Small intestine (tissue), 7 donors: ENCODE measurements at regions not wholly inside any gene's neighbourhood (a gene's known extent, or its start where the extent isn't known, plus 50 kb on each side); places are given as distances from the start of the nearest gene placed in this dataset.

ENCODE experiments used
- DNase-seq, 2 donors: peaks; one replicate each; pipeline versions ENCODE4 v3.0.0 to v3.0.0-alpha.2; 2013
- FAIRE-seq: peaks from 2 replicates; lab custom pipeline; 2012; peaks lifted over from hg19 to GRCh38; lab: Jason Lieb, UNC
- H3K27ac ChIP-seq, 3 donors: one replicate each; pipeline ENCODE4 v1.5.1; 2013; ENCODE audit warnings: low read length in 2 of 3, mild to moderate bottlenecking in 2 of 3, control low read depth in 1 of 3, inconsistent platforms in 1 of 3, low read depth in 1 of 3, moderate library complexity in 1 of 3
- H3K27me3 ChIP-seq, 3 donors: one replicate each; pipeline ENCODE4 v1.6.1; 2013; ENCODE audit warnings: low read length in 3 of 3, inconsistent platforms in 1 of 3; ENCODE audit not compliant: control insufficient read depth in 3 of 3, insufficient read depth in 3 of 3
- H3K36me3 ChIP-seq, 3 donors: one replicate each; pipeline ENCODE4 v1.6.1; 2013; ENCODE audit warnings: low read length in 3 of 3, inconsistent platforms in 1 of 3, low read depth in 1 of 3, mild to moderate bottlenecking in 1 of 3, moderate library complexity in 1 of 3; ENCODE audit not compliant: control insufficient read depth in 3 of 3, insufficient read depth in 2 of 3
- H3K4me1 ChIP-seq, 3 donors: one replicate each; pipeline ENCODE4 v1.6.1; 2013; ENCODE audit warnings: low read length in 2 of 3, inconsistent platforms in 1 of 3, low read depth in 1 of 3, mild to moderate bottlenecking in 1 of 3, moderate library complexity in 1 of 3; ENCODE audit not compliant: control insufficient read depth in 3 of 3, insufficient read depth in 2 of 3
- H3K4me3 ChIP-seq, 3 donors: one replicate each; pipeline ENCODE4 v1.5.1; 2013; ENCODE audit warnings: low read length in 3 of 3, control low read depth in 1 of 3, inconsistent platforms in 1 of 3, low read depth in 1 of 3, mild to moderate bottlenecking in 1 of 3, moderate library complexity in 1 of 3
- H3K9me3 ChIP-seq, 2 donors: one replicate each; pipeline ENCODE4 v1.6.1; 2013; ENCODE audit warnings: low read depth in 1 of 2, low read length in 1 of 2; ENCODE audit not compliant: control insufficient read depth in 2 of 2, insufficient read depth in 1 of 2
- WGBS, 3 donors: extraction: QIAGEN DNeasy Blood & Tissue Kit; methylation state at CpG; one replicate each; pipeline ENCODE4 v1.1.7; 2013; 5-methylcytosine and 5-hydroxymethylcytosine counted together
- donor health status: healthy with polysubstance abuse.
- donor health status: control.
- donor health status: control.
- donor health status: Bipolar disorder and iron deficiency.
- donor health status: healthy.

- Histone ChIP-seq H3K4me1 (no peaks in the 10 kb centered on the region), H3K4me3 (no peak overlapping the region), H3K27me3 (no peaks in the 10 kb centered on the region), H3K9me3 (peaks cover 0 to 2% of the 10 kb centered on the region in 2 donors), H3K36me3 (no peaks in the 10 kb centered on the region), H3K27ac (no peak overlapping the region)
- FAIRE-seq (no peak), DNase-seq (no peak)
- 54 to 92% (median 61%) methylated on average over 1 of the region's 1 CpG for WGBS, 3 donors
Measured at GRCh38 chr9:75626860-75627259, 263.6 kb upstream of the PCSK5 start.

- no peak overlapping the region for H3K4me3 ChIP-seq
- H3K36me3 ChIP-seq: no peaks in the 10 kb centered on the region
- H3K4me1 ChIP-seq: no peaks in the 10 kb centered on the region
- no peak overlapping the region for H3K27ac ChIP-seq
- peaks cover 0 to 2% of the 10 kb centered on the region in 2 donors for H3K9me3 ChIP-seq
- no peak for FAIRE-seq
- no peak for DNase-seq
- 53 to 84% (median 54%) methylated on average over 3 of the region's 3 CpGs for WGBS, 3 donors
- H3K27me3 ChIP-seq: no peaks in the 10 kb centered on the region
Measured at GRCh38 chr9:75628952-75629351, 261.5 kb upstream of the PCSK5 start.

GRCh38 chr9:75633451-75634057, 256.9 kb upstream of the PCSK5 start:
- no peaks in the 10 kb centered on the region for H3K36me3 ChIP-seq
- DNase-seq (no peak), FAIRE-seq (no peak)

GRCh38 chr9:75636427-75637045, 253.9 kb upstream of the PCSK5 start:
- no peak overlapping the region for H3K27ac ChIP-seq
- no peaks in the 10 kb centered on the region for H3K36me3 ChIP-seq
- H3K4me1 ChIP-seq: no peaks in the 10 kb centered on the region
- no peak for DNase-seq
- H3K27me3 ChIP-seq: no peaks in the 10 kb centered on the region
- H3K9me3 ChIP-seq: no peaks in the 10 kb centered on the region
- FAIRE-seq: no peak
- H3K4me3 ChIP-seq: no peak overlapping the region
- 77 to 87% (median 79%) methylated on average over 4 of the region's 4 CpGs for WGBS, 3 donors

More at GRCh38 chr9:75633451-75634057, 256.9 kb upstream of the PCSK5 start:
- no peaks in the 10 kb centered on the region for H3K27me3 ChIP-seq
- 67 to 72% (median 67%) methylated on average over 7 of the region's 7 CpGs for WGBS, 3 donors
- no peaks in the 10 kb centered on the region for H3K4me1 ChIP-seq
- H3K4me3 ChIP-seq: no peak overlapping the region
- H3K9me3 ChIP-seq: no peaks in the 10 kb centered on the region
- no peak overlapping the region for H3K27ac ChIP-seq

- no peak overlapping the region for H3K27ac ChIP-seq
- FAIRE-seq (no peak), DNase-seq (no peak)
- no peak overlapping the region for H3K4me3 ChIP-seq
- no peaks in the 10 kb centered on the region for H3K36me3 ChIP-seq
- H3K4me1 ChIP-seq: peaks cover 0 to under 1% (median 0%) of the 10 kb centered on the region in 3 donors
- no peaks in the 10 kb centered on the region for H3K27me3 ChIP-seq
- no peaks in the 10 kb centered on the region for H3K9me3 ChIP-seq
- WGBS, 3 donors: 82 to 95% (median 95%) methylated on average over 1 of the region's 1 CpG
Measured at GRCh38 chr9:75639971-75640610, 250.4 kb upstream of the PCSK5 start.

GRCh38 chr9:75642522-75642921, 248.0 kb upstream of the PCSK5 start:
- H3K27ac ChIP-seq: no peak overlapping the region
- peaks cover 0 to 9% (median 0%) of the 10 kb centered on the region in 3 donors for H3K4me1 ChIP-seq
- DNase-seq (no peak), FAIRE-seq (no peak)
- H3K4me3 ChIP-seq: no peak overlapping the region
- no peaks in the 10 kb centered on the region for H3K9me3 ChIP-seq
- H3K27me3 ChIP-seq: no peaks in the 10 kb centered on the region
- no peaks in the 10 kb centered on the region for H3K36me3 ChIP-seq

GRCh38 chr9:75644649-75645048, 245.8 kb upstream of the PCSK5 start:
- peaks cover 0 to 9% (median 0%) of the 10 kb centered on the region in 3 donors for H3K4me1 ChIP-seq
- H3K27ac ChIP-seq: no peak overlapping the region
- WGBS, 3 donors: 44 to 58% (median 53%) methylated on average over 2 of the region's 2 CpGs
- H3K36me3 ChIP-seq: no peaks in the 10 kb centered on the region
- H3K4me3 ChIP-seq: no peak overlapping the region
- no peak for FAIRE-seq
- H3K9me3 ChIP-seq: peaks cover 0 to 3% of the 10 kb centered on the region in 2 donors
- DNase-seq: no peak
- no peaks in the 10 kb centered on the region for H3K27me3 ChIP-seq

- Histone ChIP-seq H3K4me3 (no peak overlapping the region), H3K36me3 (no peaks in the 10 kb centered on the region), H3K9me3 (peaks cover 0 to 3% of the 10 kb centered on the region in 2 donors), H3K27me3 (no peaks in the 10 kb centered on the region), H3K4me1 (peaks cover 0 to 9% (median 0%) of the 10 kb centered on the region in 3 donors), H3K27ac (no peak overlapping the region)
- 90 to 93% (median 92%) methylated on average over 8 of the region's 8 CpGs for WGBS, 3 donors
- DNase-seq (no peak), FAIRE-seq (no peak)
Measured at GRCh38 chr9:75648034-75648433, 242.4 kb upstream of the PCSK5 start.
